Activated naive CD8-positive, alpha-beta T cell treated with anti-CD3 and anti-CD28 coated beads, Interleukin-2, amount 50 U/mL, for 24 hours (primary cell): ENCODE measurements at regions not wholly inside any gene's neighbourhood (a gene's known extent, or its start where the extent isn't known, plus 50 kb on each side); places are given as distances from the start of the nearest gene placed in this dataset.
"Not testable (repeated sequence)": the region's sequence is repeated elsewhere in the genome, so short reads cannot be mapped to it uniquely, and the experiment has no call there.

Experiments
- ATAC-seq: fragments of 150-1000 bp; cut with Tn5 transposase; one replicate; pipeline ENCODE4 v1.10.0; 2021
- DNase-seq: peaks from one replicate; pipeline ENCODE4 v3.0.0; 2021
- H3K27ac Mint-ChIP-seq: one replicate; pipeline ENCODE4 v1.8.0; 2021; ENCODE audit warnings: mild to moderate bottlenecking, mixed read lengths
- H3K27me3 Mint-ChIP-seq: one replicate; pipeline ENCODE4 v1.8.0; 2021; ENCODE audit warnings: mixed read lengths
- H3K36me3 Mint-ChIP-seq: one replicate; pipeline ENCODE4 v1.8.0; 2021; ENCODE audit warnings: low read depth, mixed read lengths
- H3K4me1 Mint-ChIP-seq: one replicate; pipeline ENCODE4 v1.8.0; 2021; ENCODE audit warnings: mixed read lengths
- H3K4me3 Mint-ChIP-seq: one replicate; pipeline ENCODE4 v1.8.0; 2021; ENCODE audit warnings: mild to moderate bottlenecking, moderate library complexity, mixed read lengths
- H3K9me3 Mint-ChIP-seq: one replicate; pipeline ENCODE4 v1.8.0; 2021; ENCODE audit warnings: mixed read lengths

- Mint-ChIP-seq H3K27ac (no peak overlapping the region), H3K4me3 (no peak overlapping the region), H3K27me3 (no peaks in the 10 kb centered on the region), H3K36me3 (no peaks in the 10 kb centered on the region), H3K9me3 (no peaks in the 10 kb centered on the region), H3K4me1 (peaks cover 7% of the 10 kb centered on the region)
- DNase-seq, result no peak
- ATAC-seq, result no peak
These were observed 118.9 kb downstream of the LIG4 start for GRCh38 chr13:108096301-108096915.

GRCh38 chr13:108095036-108095435 is 120.3 kb downstream of the LIG4 start:
- Mint-ChIP-seq H3K4me1 (peaks cover 7% of the 10 kb centered on the region), H3K27ac (no peak overlapping the region), H3K27me3 (no peaks in the 10 kb centered on the region), H3K36me3 (no peaks in the 10 kb centered on the region), H3K9me3 (no peaks in the 10 kb centered on the region), H3K4me3 (no peak overlapping the region)
- DNase-seq (no peak), ATAC-seq (no peak)

- no peaks in the 10 kb centered on the region for H3K27me3 Mint-ChIP-seq
- ATAC-seq (no peak), DNase-seq (no peak)
- H3K4me3 Mint-ChIP-seq, result no peak overlapping the region
- H3K36me3 Mint-ChIP-seq, result no peaks in the 10 kb centered on the region
- no peak overlapping the region for H3K27ac Mint-ChIP-seq
- no peaks in the 10 kb centered on the region for H3K9me3 Mint-ChIP-seq
- H3K4me1 Mint-ChIP-seq, result peaks cover 7% of the 10 kb centered on the region
These were observed 121.7 kb downstream of the LIG4 start for GRCh38 chr13:108093616-108094015.

- Mint-ChIP-seq H3K4me3 (no peak overlapping the region), H3K9me3 (no peaks in the 10 kb centered on the region), H3K27me3 (no peaks in the 10 kb centered on the region), H3K36me3 (no peaks in the 10 kb centered on the region), H3K4me1 (no peaks in the 10 kb centered on the region), H3K27ac (no peak overlapping the region)
- ATAC-seq (no peak), DNase-seq (no peak)
These were observed 127.5 kb downstream of the LIG4 start for GRCh38 chr13:108087810-108088209.

DNA sequence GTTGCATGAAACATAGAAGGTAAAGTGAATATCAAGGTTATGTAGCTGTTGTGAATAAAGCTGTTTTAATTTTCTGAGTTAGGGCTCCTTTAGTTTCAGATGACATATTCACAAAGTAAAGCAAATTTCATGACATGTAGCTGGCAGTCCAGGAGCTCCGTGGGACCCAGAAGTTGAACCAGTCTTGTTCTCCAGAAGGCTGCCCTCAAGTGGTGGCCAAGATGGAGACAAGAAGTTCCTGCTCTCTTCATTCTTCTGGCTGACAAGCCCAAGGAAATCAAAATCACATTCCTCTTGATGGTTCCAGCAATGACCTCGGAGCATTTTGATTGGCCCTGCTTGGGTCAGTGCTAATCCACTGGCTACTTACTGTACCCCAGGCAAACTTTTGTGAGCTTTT is 128.7 kb downstream of the LIG4 start:
- no peak for DNase-seq
- Mint-ChIP-seq H3K36me3 (no peaks in the 10 kb centered on the region), H3K4me3 (no peak overlapping the region), H3K4me1 (no peaks in the 10 kb centered on the region), H3K9me3 (peaks cover 1% of the 10 kb centered on the region), H3K27ac (no peak overlapping the region), H3K27me3 (no peaks in the 10 kb centered on the region)
- no peak for ATAC-seq

GRCh38 chr13:108084840-108085239 is 130.5 kb downstream of the LIG4 start:
- Mint-ChIP-seq H3K36me3 (no peaks in the 10 kb centered on the region), H3K9me3 (peaks cover 3% of the 10 kb centered on the region), H3K27me3 (no peaks in the 10 kb centered on the region), H3K4me3 (no peak overlapping the region), H3K4me1 (no peaks in the 10 kb centered on the region), H3K27ac (no peak overlapping the region)
- no peak for DNase-seq
- ATAC-seq, result no peak

DNA sequence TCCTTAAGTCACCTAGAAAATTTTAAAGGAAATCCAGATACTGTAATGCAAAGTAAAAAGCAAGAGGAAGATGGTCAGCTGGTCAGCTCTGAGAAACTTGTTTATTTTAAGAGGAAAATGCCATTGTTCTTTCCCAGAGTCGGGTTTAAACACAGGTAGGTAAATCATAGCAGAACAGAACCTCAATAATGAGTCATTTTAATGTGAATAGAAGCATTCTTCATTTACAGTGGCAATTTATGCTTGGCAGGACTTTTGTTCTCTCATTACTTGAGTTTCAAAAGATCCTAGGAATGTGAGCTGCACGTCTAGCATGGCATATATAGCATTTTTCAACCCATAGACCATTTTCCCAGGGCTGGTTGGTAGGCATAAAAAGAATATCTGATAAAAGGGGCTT is 132.3 kb downstream of the LIG4 start:
- Mint-ChIP-seq H3K9me3 (peaks cover 9% of the 10 kb centered on the region), H3K4me1 (no peaks in the 10 kb centered on the region), H3K4me3 (no peak overlapping the region), H3K27me3 (no peaks in the 10 kb centered on the region), H3K27ac (no peak overlapping the region), H3K36me3 (no peaks in the 10 kb centered on the region)
- DNase-seq, result no peak
- no peak for ATAC-seq

- no peaks in the 10 kb centered on the region for H3K4me1 Mint-ChIP-seq
- no peaks in the 10 kb centered on the region for H3K36me3 Mint-ChIP-seq
- no peak overlapping the region for H3K4me3 Mint-ChIP-seq
- ATAC-seq (no peak), DNase-seq (no peak)
- H3K27ac Mint-ChIP-seq, result no peak overlapping the region
- H3K27me3 Mint-ChIP-seq, result no peaks in the 10 kb centered on the region
- peaks cover 14% of the 10 kb centered on the region for H3K9me3 Mint-ChIP-seq
These were observed 132.9 kb downstream of the LIG4 start for GRCh38 chr13:108082481-108082880.

DNA sequence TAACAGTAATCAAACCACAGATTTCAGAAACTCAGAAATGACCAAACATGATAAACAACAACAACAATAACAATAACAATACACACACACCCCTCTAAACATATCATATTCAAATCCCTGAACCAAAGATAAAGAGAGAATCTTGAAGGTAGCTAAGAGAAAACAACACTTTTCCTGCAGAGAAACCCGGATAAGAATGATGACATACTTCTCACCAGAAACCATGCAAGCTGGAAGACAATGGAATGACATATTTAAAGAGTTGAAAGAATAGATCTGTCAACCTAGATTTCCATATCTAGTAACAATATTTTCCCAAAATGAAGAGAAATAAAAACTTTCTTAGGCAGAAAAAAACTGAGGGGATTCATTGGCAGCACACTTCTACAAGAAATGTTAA is 138.1 kb downstream of the LIG4 start:
- DNase-seq (no peak), ATAC-seq (no peak)
- H3K27ac Mint-ChIP-seq, result no peak overlapping the region
- peaks cover 38% of the 10 kb centered on the region for H3K9me3 Mint-ChIP-seq
- H3K27me3 Mint-ChIP-seq, result no peaks in the 10 kb centered on the region
- H3K36me3 Mint-ChIP-seq, result no peaks in the 10 kb centered on the region
- no peaks in the 10 kb centered on the region for H3K4me1 Mint-ChIP-seq
- H3K4me3 Mint-ChIP-seq, result no peak overlapping the region

- H3K9me3 Mint-ChIP-seq, result peaks cover 41% of the 10 kb centered on the region
- H3K4me3 Mint-ChIP-seq, DNase-seq, H3K27me3 Mint-ChIP-seq, ATAC-seq, H3K36me3 Mint-ChIP-seq, H3K27ac Mint-ChIP-seq: not testable (repeated sequence)
- H3K4me1 Mint-ChIP-seq, result peaks cover 11% of the 10 kb centered on the region
These were observed 140.9 kb downstream of the LIG4 start for GRCh38 chr13:108074429-108074828.

DNA sequence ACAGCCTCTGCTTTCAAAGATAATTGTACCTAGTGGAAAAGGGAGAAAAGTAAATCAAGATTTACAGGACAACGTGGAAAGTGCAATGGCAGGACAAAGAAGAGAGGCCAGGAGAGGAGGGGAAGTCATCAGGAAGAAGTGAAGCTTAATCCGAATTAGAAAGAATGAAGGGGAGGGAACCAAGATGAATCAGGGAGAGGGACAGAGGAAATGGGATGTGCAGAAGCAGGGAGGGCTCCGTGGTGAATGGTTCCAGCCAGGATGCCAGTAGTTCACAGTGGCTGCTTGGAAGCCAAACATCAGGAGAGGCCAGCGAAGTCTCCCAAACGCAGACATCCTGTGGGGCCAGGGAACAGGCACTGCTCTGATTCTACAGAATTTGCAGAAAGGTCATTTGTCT is 144.4 kb downstream of the LIG4 start:
- H3K4me1 Mint-ChIP-seq, result peaks cover 14% of the 10 kb centered on the region
- DNase-seq (no peak), ATAC-seq (no peak)
- peaks cover 27% of the 10 kb centered on the region for H3K9me3 Mint-ChIP-seq
- no peaks in the 10 kb centered on the region for H3K36me3 Mint-ChIP-seq
- no peak overlapping the region for H3K4me3 Mint-ChIP-seq
- H3K27ac Mint-ChIP-seq, result no peak overlapping the region
- H3K27me3 Mint-ChIP-seq, result no peaks in the 10 kb centered on the region

GRCh38 chr13:108070491-108070890 is 144.8 kb downstream of the LIG4 start:
- Mint-ChIP-seq H3K4me1 (peaks cover 14% of the 10 kb centered on the region), H3K27me3 (no peaks in the 10 kb centered on the region), H3K27ac (no peak overlapping the region), H3K9me3 (peaks cover 27% of the 10 kb centered on the region), H3K36me3 (no peaks in the 10 kb centered on the region), H3K4me3 (no peak overlapping the region)
- no peak for ATAC-seq
- no peak for DNase-seq

DNA sequence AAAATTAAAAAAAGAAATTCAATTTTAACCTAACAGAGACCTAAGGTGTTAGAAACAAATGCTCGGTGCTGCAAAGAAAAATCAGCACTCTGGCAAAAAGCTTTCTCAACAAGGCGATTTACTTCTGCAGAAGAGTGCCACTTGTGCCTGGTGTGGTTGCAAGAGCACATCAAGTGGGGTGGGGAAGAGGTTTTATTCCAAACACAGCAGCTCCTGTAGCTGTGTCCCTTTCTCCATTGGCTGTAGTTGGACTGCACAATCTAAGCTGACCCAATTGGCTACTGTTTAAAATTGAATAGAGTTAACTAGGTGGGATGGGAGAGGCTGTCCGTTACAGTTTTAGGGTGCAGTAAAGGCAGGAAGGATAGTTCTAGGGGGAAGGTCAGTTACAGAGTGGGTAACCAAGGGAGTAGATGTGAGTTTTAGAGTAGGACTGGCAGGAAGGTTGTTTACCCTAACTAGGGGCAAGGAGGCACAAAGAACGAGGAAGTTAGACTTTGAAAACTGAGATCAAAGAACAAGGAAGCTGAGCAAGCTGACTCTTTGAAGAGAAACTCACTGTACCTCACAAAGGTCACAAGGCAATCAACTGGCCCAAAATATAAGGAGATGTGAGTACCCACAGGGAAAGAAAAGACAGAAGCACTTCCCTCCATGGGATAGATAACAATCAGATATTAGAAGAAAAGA is 145.7 kb downstream of the LIG4 start:
- ATAC-seq (no peak), DNase-seq (no peak)
- peaks cover 27% of the 10 kb centered on the region for H3K9me3 Mint-ChIP-seq
- no peak overlapping the region for H3K4me3 Mint-ChIP-seq
- no peaks in the 10 kb centered on the region for H3K27me3 Mint-ChIP-seq
- no peak overlapping the region for H3K27ac Mint-ChIP-seq
- no peaks in the 10 kb centered on the region for H3K36me3 Mint-ChIP-seq
- peaks cover 14% of the 10 kb centered on the region for H3K4me1 Mint-ChIP-seq

GRCh38 chr13:108064372-108064771 is 151.0 kb downstream of the LIG4 start:
- not testable (repeated sequence) for H3K4me1 Mint-ChIP-seq, H3K27me3 Mint-ChIP-seq, H3K27ac Mint-ChIP-seq, H3K4me3 Mint-ChIP-seq, H3K36me3 Mint-ChIP-seq, ATAC-seq, DNase-seq
- H3K9me3 Mint-ChIP-seq, result peaks cover 19% of the 10 kb centered on the region

DNA sequence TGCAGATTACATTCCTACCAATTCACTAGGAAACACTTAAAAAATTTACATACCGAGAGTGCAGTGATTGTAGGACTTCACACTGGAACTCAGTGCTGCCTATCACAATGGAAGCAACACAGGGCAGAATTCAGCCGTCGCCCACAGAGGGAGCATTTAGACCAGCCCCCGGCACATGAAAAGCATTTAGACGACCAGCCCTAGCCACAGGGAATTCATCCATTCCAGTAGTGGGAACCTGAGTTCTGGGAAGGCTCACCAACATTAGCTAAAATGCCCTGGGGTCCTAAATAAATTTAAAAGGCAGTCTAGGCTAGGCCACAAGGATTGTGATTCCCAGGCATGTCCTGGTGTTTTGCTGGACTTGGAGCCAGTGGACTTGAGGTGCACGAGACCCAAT is 155.2 kb downstream of the LIG4 start:
- Mint-ChIP-seq H3K4me3 (no peak overlapping the region), H3K27ac (no peak overlapping the region), H3K36me3 (no peaks in the 10 kb centered on the region), H3K9me3 (peaks cover 10% of the 10 kb centered on the region), H3K4me1 (no peaks in the 10 kb centered on the region), H3K27me3 (no peaks in the 10 kb centered on the region)
- DNase-seq (no peak), ATAC-seq (no peak)

- H3K9me3 Mint-ChIP-seq, result peaks cover 5% of the 10 kb centered on the region
- H3K4me3 Mint-ChIP-seq, result no peak overlapping the region
- no peak for DNase-seq
- no peak overlapping the region for H3K27ac Mint-ChIP-seq
- H3K27me3 Mint-ChIP-seq, result no peaks in the 10 kb centered on the region
- H3K36me3 Mint-ChIP-seq, result no peaks in the 10 kb centered on the region
- no peak for ATAC-seq
- no peaks in the 10 kb centered on the region for H3K4me1 Mint-ChIP-seq
These were observed 159.1 kb downstream of the LIG4 start for GRCh38 chr13:108056278-108056677.
